Fibroblast of lung (primary cell): ENCODE measurements at regions not wholly inside any gene's neighbourhood (a gene's known extent, or its start where the extent isn't known, plus 50 kb on each side); places are given as distances from the start of the nearest gene placed in this dataset.

Source experiments
- DNase-seq, 2 donors: peaks; one replicate each; pipeline versions ENCODE4 v3.0.0 to v3.0.0-alpha.2; 2010; ENCODE audit warnings: low read depth in 2 of 2
- H2AFZ ChIP-seq: 2 replicates; pipeline ENCODE4 v1.5.1; 2012; ENCODE audit warnings: low read length, control low read depth, inconsistent platforms
- H3K27ac ChIP-seq: 2 replicates; pipeline ENCODE4 v1.5.1; 2011; ENCODE audit warnings: low read length, control low read depth; ENCODE audit not compliant: insufficient read depth
- H3K27me3 ChIP-seq: 2 replicates; pipeline ENCODE4 v1.5.1; 2011; ENCODE audit warnings: mild to moderate bottlenecking, low read length; ENCODE audit not compliant: control insufficient read depth, insufficient read depth
- H3K36me3 ChIP-seq: 2 replicates; pipeline ENCODE4 v1.5.1; 2011; ENCODE audit warnings: low read length; ENCODE audit not compliant: control insufficient read depth, insufficient read depth
- H3K4me1 ChIP-seq: 2 replicates; pipeline ENCODE4 v1.5.1; 2011; ENCODE audit warnings: low read length; ENCODE audit not compliant: control insufficient read depth, insufficient read depth; ENCODE audit errors: extremely low read depth
- H3K4me2 ChIP-seq: 2 replicates; pipeline ENCODE4 v1.5.1; 2011; ENCODE audit warnings: low read length, control low read depth; ENCODE audit not compliant: insufficient read depth; ENCODE audit errors: extremely low read depth
- H3K4me3 ChIP-seq, 4 experiments: fragments of 200-600 bp in 1 of 4; sonication (generic) in 1 of 4; replicated peaks in 1 of 4; 2 replicates each; pipeline ENCODE4 v1.5.1; 2011 to 2016; ENCODE audit warnings: low read length in 4 of 4, low read depth in 3 of 4, mild to moderate bottlenecking in 3 of 4, control low read depth in 2 of 4, inconsistent platforms in 1 of 4, mixed read lengths in 1 of 4; ENCODE audit not compliant: insufficient read depth in 1 of 4; ENCODE audit errors: control extremely low read depth in 1 of 4
- H3K79me2 ChIP-seq: 2 replicates; pipeline ENCODE4 v1.5.1; 2012; ENCODE audit warnings: mild to moderate bottlenecking, low read length, inconsistent platforms; ENCODE audit not compliant: control insufficient read depth, insufficient read depth
- H3K9ac ChIP-seq: 2 replicates; pipeline ENCODE4 v1.5.1; 2011; ENCODE audit warnings: mild to moderate bottlenecking, low read length, control low read depth; ENCODE audit not compliant: insufficient read depth
- H3K9me3 ChIP-seq: 2 replicates; pipeline ENCODE4 v1.5.1; 2012; ENCODE audit warnings: low read depth, low read length; ENCODE audit not compliant: control insufficient read depth, insufficient read depth
- H4K20me1 ChIP-seq: 2 replicates; pipeline ENCODE4 v1.5.1; 2011; ENCODE audit warnings: low read length; ENCODE audit not compliant: control insufficient read depth, insufficient read depth; ENCODE audit errors: extremely low read depth
- EZH2 ChIP-seq: IDR thresholded peaks from 2 replicates; pipeline ENCODE4 v1.5.1; 2012; ENCODE audit warnings: low read length, control low read depth, mild to moderate bottlenecking; ENCODE audit errors: missing control alignments
- TF ChIP-seq, protein P1 (sequence below), 2 donors: IDR thresholded peaks in 1 of 2; conservative IDR thresholded peaks in 1 of 2; 1 replicate in 1 of 2; 2 replicates in 1 of 2; pipeline ENCODE4 v1.5.1; 2011 to 2012; ENCODE audit warnings: low read length in 2 of 2, control low read depth in 1 of 2, inconsistent platforms in 1 of 2, low read depth in 1 of 2, mild to moderate bottlenecking in 1 of 2

DNA sequence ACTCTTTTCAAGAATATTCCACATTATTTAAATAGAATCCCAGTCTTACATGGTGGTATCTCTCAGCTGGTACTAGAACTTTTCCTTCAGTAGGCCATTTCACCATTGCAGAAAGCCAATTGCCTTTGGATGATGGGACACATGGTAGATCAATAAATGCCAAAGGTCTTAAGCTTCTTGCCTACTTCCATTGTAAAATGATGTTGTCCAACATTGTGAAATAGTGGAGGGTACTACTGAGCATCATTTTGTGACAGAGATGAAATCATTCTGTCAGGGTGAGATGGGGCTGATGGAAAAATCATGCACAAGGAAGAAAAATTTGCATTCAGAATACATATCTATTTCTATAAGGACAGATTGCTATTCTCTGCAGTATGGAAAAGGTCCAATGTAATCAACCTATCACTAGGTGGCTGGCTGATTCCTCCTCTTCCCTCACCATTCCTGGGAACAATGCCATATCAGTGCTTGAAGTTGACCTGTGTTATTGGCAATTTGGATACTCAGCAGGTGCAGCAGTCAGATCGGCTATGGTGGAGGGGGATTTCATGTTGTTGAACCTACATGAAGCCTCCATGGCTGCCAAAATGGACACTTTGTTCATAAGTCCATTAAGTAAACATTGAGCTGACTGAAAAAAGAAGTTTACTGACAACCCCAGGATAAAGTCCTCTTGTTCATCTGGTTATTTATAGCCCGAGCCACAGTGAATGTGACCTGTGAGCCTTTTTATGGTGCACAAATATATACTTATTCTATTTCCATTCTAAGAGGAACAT is 596.9 kb upstream of the ARPP21 start:
- TF ChIP-seq, protein P1, sequence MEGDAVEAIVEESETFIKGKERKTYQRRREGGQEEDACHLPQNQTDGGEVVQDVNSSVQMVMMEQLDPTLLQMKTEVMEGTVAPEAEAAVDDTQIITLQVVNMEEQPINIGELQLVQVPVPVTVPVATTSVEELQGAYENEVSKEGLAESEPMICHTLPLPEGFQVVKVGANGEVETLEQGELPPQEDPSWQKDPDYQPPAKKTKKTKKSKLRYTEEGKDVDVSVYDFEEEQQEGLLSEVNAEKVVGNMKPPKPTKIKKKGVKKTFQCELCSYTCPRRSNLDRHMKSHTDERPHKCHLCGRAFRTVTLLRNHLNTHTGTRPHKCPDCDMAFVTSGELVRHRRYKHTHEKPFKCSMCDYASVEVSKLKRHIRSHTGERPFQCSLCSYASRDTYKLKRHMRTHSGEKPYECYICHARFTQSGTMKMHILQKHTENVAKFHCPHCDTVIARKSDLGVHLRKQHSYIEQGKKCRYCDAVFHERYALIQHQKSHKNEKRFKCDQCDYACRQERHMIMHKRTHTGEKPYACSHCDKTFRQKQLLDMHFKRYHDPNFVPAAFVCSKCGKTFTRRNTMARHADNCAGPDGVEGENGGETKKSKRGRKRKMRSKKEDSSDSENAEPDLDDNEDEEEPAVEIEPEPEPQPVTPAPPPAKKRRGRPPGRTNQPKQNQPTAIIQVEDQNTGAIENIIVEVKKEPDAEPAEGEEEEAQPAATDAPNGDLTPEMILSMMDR (conservative IDR thresholded peaks at IDR 0.05 in 1 of 2, IDR thresholded peaks at IDR 0.05 in 1 of 2; ENCODE audit: low read depth in 1 of 2, low read length in 2 of 2), result no peak
- no peak for TF ChIP-seq EZH2

GRCh38 chr3:35043040-35043439 is 596.3 kb upstream of the ARPP21 start:
- no peak overlapping the region for H3K27ac ChIP-seq
- no peaks in the 10 kb centered on the region for H3K36me3 ChIP-seq
- H2AFZ ChIP-seq, result no peak overlapping the region
- H3K79me2 ChIP-seq, result no peaks in the 10 kb centered on the region
- H3K27me3 ChIP-seq, result no peaks in the 10 kb centered on the region
- no peak overlapping the region for H3K4me3 ChIP-seq
- DNase-seq, result no peak
- TF ChIP-seq, protein P1 (conservative IDR thresholded peaks at IDR 0.05 in 1 of 2, IDR thresholded peaks at IDR 0.05 in 1 of 2; ENCODE audit: low read depth in 1 of 2, low read length in 2 of 2), result no peak
- TF ChIP-seq EZH2, result no peak
- H3K9ac ChIP-seq, result no peak overlapping the region
- no peaks in the 10 kb centered on the region for H3K9me3 ChIP-seq
- no peaks in the 10 kb centered on the region for H3K4me1 ChIP-seq
- no peaks in the 10 kb centered on the region for H4K20me1 ChIP-seq
- H3K4me2 ChIP-seq, result no peak overlapping the region

More for the DNA sequence above, 596.9 kb upstream of the ARPP21 start:
- no peak overlapping the region for H3K27ac ChIP-seq
- H3K4me3 ChIP-seq, result no peak overlapping the region
- H3K9ac ChIP-seq, result no peak overlapping the region
- H2AFZ ChIP-seq, result no peak overlapping the region
- DNase-seq, result no peak
- no peaks in the 10 kb centered on the region for H3K9me3 ChIP-seq
- H3K4me1 ChIP-seq, result no peaks in the 10 kb centered on the region
- no peaks in the 10 kb centered on the region for H4K20me1 ChIP-seq
- no peaks in the 10 kb centered on the region for H3K27me3 ChIP-seq
- H3K79me2 ChIP-seq, result no peaks in the 10 kb centered on the region
- H3K36me3 ChIP-seq, result no peaks in the 10 kb centered on the region
- H3K4me2 ChIP-seq, result no peak overlapping the region

DNA sequence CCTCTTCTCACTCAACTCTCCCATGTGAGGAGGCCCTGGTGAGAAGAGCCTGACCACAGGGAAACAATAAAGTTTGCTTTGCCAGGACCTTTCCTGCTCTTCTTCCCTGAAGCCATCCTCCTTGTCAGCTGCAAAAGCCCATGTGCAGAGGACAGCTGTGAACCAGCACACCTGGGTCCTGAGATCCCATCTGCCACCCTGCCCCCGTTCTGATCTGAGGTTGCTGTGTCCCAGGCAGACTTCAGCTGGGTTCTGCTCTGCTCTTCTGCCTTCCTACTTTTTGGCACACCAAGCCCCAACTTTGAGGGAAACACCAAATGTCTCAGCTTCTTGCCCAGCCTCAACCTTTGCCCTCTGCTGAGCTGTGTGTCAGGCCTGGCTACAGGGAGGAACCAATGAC is 595.1 kb upstream of the ARPP21 start:
- H2AFZ ChIP-seq, result no peak overlapping the region
- no peaks in the 10 kb centered on the region for H3K36me3 ChIP-seq
- no peak overlapping the region for H3K27ac ChIP-seq
- no peak for DNase-seq
- H4K20me1 ChIP-seq, result no peaks in the 10 kb centered on the region
- H3K9me3 ChIP-seq, result no peaks in the 10 kb centered on the region
- no peak overlapping the region for H3K4me2 ChIP-seq
- TF ChIP-seq, protein P1 (conservative IDR thresholded peaks at IDR 0.05 in 1 of 2, IDR thresholded peaks at IDR 0.05 in 1 of 2; ENCODE audit: low read depth in 1 of 2, low read length in 2 of 2), result no peak
- no peak for TF ChIP-seq EZH2
- H3K4me3 ChIP-seq, result no peak overlapping the region
- H3K9ac ChIP-seq, result no peak overlapping the region
- no peaks in the 10 kb centered on the region for H3K27me3 ChIP-seq
- no peaks in the 10 kb centered on the region for H3K79me2 ChIP-seq
- no peaks in the 10 kb centered on the region for H3K4me1 ChIP-seq
